ENCODE measurements at regions not wholly inside any gene's neighbourhood (a gene's known extent, or its start where the extent isn't known, plus 50 kb on each side); places are given as distances from the start of the nearest gene placed in this dataset.

DNA sequence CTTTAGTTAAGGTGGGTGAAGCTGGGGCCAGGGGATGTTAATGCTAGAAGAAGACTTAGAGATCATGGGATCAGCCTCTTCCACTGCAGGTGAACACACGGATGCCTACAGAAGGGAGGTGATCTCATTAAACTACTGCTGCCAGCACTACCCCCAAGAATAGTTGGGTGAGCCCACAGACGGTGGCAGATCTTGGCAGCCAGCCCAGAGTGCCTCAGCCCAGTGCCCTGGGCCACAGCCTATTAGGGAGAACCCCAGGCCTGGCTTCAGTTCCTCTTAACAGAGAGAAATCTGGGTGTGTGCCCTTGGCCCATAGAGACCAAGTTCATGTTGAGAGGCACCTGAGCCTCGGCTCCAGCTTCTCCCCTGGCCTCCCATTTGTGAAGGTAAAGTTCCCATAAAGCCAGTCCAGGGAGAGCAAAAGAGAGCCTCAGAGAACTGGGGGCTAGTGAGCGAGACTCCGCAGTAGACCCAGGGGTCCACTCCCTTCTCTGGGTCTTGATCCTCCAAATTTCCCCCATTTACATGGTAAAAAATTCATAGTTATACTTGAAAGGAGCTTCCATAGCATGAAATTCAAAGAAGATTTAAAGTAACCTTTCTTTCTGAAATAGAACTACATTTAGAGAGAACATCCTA, 125.0 kb upstream of the CCND2 start:
- no peaks in the 10 kb centered on the region for H3K36me3 ChIP-seq (ENCODE audit: control insufficient read depth, insufficient read depth, low read length)
- peak; percentile 87 for DNase-seq (ENCODE audit: extremely low read depth, insufficient read length)
- TF ChIP-seq, protein P1, sequence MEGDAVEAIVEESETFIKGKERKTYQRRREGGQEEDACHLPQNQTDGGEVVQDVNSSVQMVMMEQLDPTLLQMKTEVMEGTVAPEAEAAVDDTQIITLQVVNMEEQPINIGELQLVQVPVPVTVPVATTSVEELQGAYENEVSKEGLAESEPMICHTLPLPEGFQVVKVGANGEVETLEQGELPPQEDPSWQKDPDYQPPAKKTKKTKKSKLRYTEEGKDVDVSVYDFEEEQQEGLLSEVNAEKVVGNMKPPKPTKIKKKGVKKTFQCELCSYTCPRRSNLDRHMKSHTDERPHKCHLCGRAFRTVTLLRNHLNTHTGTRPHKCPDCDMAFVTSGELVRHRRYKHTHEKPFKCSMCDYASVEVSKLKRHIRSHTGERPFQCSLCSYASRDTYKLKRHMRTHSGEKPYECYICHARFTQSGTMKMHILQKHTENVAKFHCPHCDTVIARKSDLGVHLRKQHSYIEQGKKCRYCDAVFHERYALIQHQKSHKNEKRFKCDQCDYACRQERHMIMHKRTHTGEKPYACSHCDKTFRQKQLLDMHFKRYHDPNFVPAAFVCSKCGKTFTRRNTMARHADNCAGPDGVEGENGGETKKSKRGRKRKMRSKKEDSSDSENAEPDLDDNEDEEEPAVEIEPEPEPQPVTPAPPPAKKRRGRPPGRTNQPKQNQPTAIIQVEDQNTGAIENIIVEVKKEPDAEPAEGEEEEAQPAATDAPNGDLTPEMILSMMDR (IDR thresholded peaks at IDR 0.05; ENCODE audit: insufficient read depth, low read length, poor library complexity, severe bottlenecking): no peak
- H3K27me3 ChIP-seq (replicated peaks; ENCODE audit: control insufficient read depth, insufficient read depth, low read length): no peaks in the 10 kb centered on the region
- no peak overlapping the region for H3K4me3 ChIP-seq (replicated peaks; ENCODE audit: low read depth, low read length)

- no peaks in the 10 kb centered on the region for H3K36me3 ChIP-seq (ENCODE audit: control insufficient read depth, insufficient read depth, low read length)
- TF ChIP-seq, protein P1 (IDR thresholded peaks at IDR 0.05; ENCODE audit: insufficient read depth, low read length, poor library complexity, severe bottlenecking): no peak
- no peak overlapping the region for H3K4me3 ChIP-seq (replicated peaks; ENCODE audit: low read depth, low read length)
- no peak for DNase-seq (ENCODE audit: extremely low read depth, insufficient read length)
- H3K27me3 ChIP-seq (replicated peaks; ENCODE audit: control insufficient read depth, insufficient read depth, low read length): no peaks in the 10 kb centered on the region
These were observed 126.5 kb upstream of the CCND2 start for GRCh38 chr12:4147031-4147481.

GRCh38 chr12:4145990-4146859, 127.3 kb upstream of the CCND2 start:
- TF ChIP-seq, protein P1 (IDR thresholded peaks at IDR 0.05; ENCODE audit: insufficient read depth, low read length, poor library complexity, severe bottlenecking): no peak
- no peak overlapping the region for H3K4me3 ChIP-seq (replicated peaks; ENCODE audit: low read depth, low read length)
- no peaks in the 10 kb centered on the region for H3K27me3 ChIP-seq (replicated peaks; ENCODE audit: control insufficient read depth, insufficient read depth, low read length)
- no peaks in the 10 kb centered on the region for H3K36me3 ChIP-seq (ENCODE audit: control insufficient read depth, insufficient read depth, low read length)
- DNase-seq (ENCODE audit: extremely low read depth, insufficient read length): no peak

GRCh38 chr12:4144676-4145075, 128.9 kb upstream of the CCND2 start:
- TF ChIP-seq, protein P1 (IDR thresholded peaks at IDR 0.05; ENCODE audit: insufficient read depth, low read length, poor library complexity, severe bottlenecking): no peak
- no peaks in the 10 kb centered on the region for H3K27me3 ChIP-seq (replicated peaks; ENCODE audit: control insufficient read depth, insufficient read depth, low read length)
- no peaks in the 10 kb centered on the region for H3K36me3 ChIP-seq (ENCODE audit: control insufficient read depth, insufficient read depth, low read length)
- no peak overlapping the region for H3K4me3 ChIP-seq (replicated peaks; ENCODE audit: low read depth, low read length)
- DNase-seq (ENCODE audit: extremely low read depth, insufficient read length): no peak

DNA sequence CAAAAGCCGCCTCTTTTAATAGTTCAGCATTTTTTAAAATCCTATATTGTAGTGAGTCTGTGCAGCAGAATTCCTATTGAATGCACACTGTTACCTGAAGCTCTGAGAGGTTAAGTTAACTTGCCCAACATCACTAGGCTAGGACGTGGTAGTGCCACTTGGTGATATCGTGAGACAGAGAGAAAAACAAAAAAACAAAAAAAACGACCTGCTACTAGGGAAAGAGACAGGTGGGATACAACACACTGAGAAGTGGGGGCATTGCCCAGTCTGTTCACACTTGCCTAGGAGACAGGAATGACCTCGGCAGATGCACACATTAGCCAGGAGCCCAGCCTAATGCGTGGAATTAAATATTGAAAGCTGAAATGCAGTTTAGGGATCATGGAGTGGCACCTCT, 129.7 kb upstream of the CCND2 start:
- H3K27me3 ChIP-seq (replicated peaks; ENCODE audit: control insufficient read depth, insufficient read depth, low read length): no peaks in the 10 kb centered on the region
- H3K36me3 ChIP-seq (ENCODE audit: control insufficient read depth, insufficient read depth, low read length): no peaks in the 10 kb centered on the region
- TF ChIP-seq, protein P1 (IDR thresholded peaks at IDR 0.05; ENCODE audit: insufficient read depth, low read length, poor library complexity, severe bottlenecking): peak; percentile 35
- DNase-seq (ENCODE audit: extremely low read depth, insufficient read length): no peak
- no peak overlapping the region for H3K4me3 ChIP-seq (replicated peaks; ENCODE audit: low read depth, low read length)

Measured in GM06990 (cell line).